ENCODE measurements at regions not wholly inside any gene's neighbourhood (a gene's known extent, or its start where the extent isn't known, plus 50 kb on each side); places are given as distances from the start of the nearest gene placed in this dataset.
"Not testable (repeated sequence)": the region's sequence is repeated elsewhere in the genome, so short reads cannot be mapped to it uniquely, and the experiment has no call there.

DNA sequence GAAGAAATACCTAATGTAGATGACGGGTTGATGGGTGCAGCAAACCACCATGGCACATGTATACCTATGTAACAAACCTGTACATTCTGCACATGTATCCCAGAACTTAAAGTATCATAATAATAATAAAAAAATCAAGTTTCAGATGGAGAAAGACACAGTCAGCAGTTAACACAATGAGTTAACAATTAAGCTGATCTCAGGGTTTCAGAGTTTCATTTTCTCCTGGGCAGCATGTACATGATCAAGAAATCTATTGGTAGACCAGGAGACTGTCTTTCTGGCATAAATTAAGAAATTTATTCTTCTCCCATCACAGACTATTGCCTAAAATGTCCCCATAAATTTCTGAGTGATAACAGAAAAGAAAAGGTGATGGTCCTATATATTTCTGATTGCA is 155.3 kb downstream of the RAD51AP2 start:
- DNase-seq = no peak

DNA sequence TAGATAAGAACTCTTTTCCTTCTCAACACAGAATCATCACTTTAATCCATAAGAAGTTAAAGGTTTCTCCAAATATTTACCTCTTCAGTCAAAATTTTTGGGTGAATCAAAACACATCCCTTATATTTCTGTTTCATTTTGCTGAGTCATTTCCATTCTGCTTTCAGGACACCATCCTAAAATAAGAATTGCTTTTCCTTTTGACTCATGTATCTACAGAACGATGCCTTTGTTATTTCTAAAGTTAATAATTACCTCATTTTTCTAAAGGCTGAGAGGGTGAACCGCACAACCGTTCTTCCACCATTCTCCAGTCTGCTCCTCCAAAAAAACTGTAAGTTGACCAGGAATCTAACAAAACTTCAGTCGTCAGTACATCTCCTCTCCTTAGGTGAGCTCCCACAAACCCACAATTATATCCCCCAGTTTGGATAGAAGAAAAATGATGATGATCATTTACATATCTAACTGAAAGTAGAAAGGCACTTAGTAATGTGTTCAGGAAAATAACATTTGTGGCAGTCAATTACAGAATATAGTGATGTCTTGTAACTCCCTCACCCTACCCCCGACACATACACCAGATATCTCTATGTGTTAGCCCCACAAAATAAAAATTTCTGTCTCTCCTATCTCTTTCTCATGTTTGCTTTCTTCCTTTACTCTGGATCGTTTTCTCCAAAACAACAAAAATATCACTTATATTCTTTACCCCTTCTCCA is 162.5 kb downstream of the RAD51AP2 start:
- DNase-seq = no peak

DNA sequence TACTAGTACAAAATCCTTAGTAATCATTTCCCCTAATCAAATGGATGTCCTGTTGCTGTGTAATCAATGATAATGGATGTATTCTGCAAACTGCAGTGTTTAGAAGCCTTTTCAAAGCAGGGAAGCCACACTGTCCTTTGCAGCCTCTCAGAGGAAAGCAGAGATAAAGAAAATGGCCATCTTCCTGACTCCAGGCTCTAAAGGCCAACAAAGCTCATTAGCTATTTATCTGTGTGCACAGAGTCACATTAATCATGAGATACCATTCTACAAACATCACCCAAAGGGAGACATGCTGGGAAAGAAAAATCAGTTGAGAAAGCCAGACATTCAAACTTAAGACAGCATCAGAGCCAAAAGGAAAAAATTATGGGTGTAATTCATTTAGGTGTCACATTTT is 165.0 kb downstream of the RAD51AP2 start:
- DNase-seq = no peak

DNA sequence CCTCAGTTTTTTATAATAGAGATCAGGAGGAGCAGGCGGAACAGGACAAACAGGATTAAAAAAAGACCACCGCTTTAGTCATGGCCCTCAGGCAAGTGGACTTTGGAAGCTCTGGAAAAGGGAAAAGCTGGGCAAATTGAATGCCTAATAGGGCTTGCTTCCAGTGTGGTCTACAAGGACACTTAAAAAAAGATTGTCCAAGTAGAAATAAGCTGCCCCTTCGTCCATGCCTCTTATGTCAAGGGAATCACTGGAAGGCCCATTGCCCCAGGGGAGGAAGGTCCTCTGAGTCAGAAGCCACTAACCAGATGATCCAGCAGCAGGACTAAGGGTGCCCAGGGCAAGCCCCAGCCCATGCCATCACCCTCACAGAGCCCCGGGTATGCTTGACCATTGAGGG is 175.5 kb downstream of the RAD51AP2 start:
- DNase-seq = not testable (repeated sequence)

DNA sequence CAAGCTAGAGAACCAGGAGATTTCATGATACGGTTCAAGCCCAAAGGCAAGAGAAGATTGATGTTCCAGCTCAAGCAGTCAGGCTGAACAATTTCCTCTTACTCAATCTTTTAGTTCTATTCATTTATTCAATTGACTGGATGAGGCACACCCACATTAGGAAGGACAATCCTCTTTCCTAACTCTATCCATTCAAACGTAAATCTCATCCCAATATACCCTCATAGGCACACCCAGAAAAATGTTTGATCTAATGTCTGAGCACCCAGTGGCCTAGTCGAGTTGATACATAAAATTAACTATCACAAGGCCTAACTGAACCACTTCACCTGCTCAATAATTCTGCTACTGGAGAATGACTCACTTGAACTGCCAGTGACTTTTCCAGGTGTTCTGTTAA is 180.7 kb downstream of the RAD51AP2 start:
- no peak for DNase-seq

DNA sequence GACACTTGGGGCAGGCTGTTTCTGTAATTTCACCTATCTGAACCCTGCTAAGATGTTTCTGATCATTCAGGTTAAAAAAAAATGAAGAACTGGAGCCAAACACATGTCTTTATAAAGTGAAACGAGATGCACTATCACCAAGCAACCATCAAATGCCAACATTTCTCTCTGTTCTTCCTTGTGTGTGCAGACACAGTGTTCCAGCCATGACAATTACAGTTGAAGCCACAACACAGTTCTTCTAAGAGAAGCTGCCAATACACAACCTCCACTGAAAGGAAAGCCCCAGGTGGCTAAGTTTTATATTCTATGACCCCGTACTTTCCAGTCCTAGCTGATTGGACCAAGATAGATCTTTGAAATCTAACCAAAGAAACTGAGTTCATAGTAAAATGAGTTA is 181.8 kb downstream of the RAD51AP2 start:
- no peak for DNase-seq

DNA sequence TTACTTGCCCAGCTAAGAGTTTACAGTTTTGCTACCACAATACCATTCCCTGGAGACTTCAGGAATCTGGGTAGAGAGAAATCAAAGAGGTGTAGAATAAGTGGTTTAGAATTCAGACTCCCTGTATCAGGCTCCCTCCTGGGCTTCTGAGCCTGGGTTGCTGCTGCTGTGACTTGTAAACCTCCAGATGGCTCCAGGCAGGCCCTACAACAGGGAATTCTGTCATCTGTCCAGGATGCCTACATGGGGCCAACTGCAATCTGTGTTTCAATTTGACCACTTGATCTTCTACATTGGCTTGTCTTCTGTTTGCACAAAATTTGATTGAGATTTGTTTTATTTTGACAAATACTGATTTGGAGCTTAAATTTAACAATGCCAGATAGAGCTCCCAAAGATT is 183.9 kb downstream of the RAD51AP2 start:
- DNase-seq = no peak

DNA sequence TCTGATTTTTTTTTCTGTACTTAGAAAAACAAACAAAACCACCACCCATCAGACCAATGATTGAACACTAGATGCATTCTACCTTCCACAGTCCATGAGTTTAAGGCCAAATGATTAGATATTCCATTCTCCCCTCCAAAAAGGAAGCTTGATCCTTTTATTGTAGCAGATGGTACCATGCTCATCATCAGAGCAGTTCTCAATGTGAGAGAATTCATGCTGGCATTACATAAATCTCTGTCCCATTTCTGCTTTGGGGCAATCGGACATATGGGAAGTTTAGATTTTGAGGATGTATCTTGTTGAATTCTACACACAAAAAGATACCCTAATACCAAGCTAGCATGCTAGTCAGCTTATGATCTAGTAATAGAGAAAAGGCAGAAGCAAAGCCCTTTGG is 186.6 kb downstream of the RAD51AP2 start:
- no peak for DNase-seq

DNA sequence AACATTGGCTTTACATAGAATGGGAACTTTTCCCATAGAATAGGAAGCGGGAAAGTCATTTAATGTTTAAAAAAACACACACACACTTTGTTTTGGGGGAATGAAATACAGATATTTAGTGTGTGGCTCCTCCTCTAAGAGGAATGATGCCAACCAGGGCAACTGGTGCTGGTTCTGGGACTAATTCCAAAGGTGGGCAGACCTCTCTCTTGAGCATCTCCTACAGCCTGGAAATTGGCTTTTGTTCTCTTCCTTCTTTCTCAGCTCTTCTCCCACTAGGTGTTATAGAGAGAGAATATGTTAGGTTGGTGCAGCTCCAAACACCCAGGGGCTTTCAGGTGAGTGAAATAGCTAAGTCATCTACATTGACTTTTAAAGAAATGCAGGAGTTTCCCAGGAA is 190.1 kb downstream of the RAD51AP2 start:
- no peak for DNase-seq

DNA sequence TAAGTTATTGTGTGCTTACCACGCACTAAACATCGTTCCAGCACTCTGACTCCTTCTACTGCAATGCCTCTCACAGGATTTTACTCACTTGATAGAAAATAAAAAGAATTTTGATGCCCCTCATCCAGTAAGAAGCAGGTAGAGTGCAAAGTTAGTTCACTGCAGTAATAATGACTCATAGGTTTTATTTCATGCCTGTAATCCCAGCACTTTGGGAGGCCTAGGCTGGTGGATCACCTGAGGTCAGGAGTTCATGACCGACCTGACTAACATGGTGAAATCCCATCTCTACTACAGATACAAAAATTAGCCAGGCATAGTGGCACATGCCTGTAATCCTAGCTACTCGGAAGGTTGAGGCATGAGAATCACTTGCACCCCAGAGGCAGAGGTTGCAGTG is 190.6 kb downstream of the RAD51AP2 start:
- no peak for DNase-seq

DNA sequence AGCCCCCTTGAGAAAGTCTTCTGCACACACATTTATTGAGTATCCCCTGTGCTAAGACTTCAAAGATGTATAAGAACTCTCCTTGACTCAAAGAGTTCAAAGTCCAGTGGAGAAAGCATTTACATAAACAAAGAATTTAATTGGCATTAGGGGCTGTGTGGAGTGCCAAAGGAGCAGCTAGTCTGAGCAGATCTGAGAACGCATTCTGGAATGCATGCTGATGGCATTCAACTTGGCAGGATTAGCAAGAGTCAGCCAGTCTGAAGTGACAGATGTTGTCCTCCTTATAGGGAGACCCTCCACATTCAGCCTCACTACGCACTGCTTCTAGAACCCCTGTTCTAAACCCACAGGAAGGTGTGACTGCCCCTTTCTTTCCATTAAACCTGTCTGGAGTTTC is 191.5 kb downstream of the RAD51AP2 start:
- no peak for DNase-seq

DNA sequence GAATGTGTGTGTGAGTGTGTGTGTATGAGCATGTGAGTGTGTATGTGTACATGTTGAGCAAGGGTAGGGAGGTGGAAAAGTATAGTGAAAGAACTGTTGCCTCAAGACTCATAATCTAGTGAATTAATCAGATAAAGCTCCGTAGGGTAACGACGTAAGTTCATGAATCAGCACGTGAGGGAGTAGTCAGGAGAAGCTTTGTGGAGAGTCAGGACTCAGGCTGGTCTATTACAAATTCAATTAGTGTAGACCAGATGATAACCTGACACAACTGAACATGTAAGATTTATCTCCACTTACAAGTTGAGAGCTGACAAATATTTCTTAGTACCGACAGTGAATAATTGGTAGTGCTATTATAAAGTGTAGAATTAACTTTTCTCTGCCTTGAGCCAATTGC is 194.5 kb downstream of the RAD51AP2 start:
- no peak for DNase-seq

DNA sequence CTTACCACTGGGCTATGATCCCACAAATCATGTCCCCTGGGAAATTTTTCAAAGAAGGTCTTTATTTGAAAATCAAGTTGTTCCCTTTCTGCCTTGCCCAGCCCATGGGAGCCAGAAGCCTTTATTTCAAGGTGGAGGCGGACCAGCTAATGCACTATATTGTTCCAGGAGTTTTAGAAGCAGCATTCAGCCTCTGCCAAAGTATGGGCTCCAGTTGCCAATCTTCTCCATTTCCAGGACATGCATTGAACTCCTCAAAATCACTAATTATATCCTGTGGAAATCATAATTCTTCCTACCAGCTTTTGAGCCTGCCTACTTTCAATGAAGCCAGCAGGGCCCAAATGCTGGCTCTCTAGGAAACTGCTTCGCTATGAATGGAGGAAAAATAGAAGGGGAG is 195.8 kb downstream of the RAD51AP2 start:
- DNase-seq = no peak

DNA sequence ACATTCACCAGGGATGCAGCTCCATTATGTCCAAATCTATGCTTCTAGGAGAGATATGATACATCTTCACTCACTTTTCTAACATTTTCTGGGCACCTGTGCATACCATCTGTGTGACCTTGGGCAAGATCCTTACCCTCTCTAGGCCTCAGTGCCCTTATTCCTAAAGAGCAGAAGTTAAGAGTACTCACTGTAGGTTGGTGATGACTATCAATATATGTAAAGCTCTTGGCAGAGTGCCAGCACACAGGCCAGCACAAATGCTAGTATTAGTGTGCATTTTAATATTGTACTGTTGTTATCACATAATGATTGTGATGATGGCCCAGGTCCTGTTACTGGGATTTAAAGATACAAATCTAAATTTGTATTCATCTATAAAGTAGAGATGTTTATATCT is 199.2 kb downstream of the RAD51AP2 start:
- no peak for DNase-seq

DNA sequence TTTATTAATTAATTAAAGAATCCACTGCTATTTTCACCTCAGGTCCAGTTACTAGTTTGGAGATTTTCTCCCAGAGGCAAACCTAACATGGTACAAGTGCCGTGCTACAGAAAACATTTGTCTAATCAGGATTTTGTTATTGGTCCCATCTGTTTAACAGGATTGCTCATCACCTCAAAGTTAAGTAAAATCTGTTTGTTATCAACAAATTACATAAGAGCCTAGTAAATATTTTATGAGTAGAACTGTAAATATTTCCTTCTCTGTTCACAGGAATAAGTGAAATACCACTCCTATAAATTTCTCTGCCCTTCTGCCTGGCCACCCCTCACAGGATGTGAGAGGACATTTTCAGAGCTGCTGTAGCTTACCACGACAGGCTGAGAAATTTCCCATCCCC is 200.2 kb downstream of the RAD51AP2 start:
- no peak for DNase-seq

DNA sequence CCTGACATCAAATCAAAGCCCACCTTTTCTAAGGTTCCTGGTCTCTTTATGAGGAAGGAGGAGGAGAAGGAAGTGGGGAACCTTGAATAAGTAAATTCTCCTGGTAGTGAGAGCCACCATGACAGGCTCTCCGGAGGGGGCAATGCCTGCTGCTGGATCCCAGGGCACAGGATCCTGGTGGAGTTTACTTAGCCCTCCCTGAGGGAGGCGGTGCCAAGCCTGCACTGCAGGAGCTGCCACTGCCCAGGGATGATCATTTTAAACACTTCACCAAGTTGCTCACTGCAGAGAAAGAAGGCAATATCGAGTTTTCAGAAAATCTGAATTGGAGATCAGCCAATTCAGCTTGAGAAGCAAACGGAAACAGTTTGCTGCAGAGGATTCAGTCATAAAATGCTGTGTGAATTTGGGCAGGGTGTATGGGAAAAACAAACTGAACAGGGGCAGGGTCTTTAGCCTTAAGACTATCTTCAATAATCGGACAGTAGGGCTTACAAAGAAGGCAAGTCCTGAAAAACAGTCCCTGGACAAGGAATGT is 200.7 kb downstream of the RAD51AP2 start:
- no peak for DNase-seq

DNA sequence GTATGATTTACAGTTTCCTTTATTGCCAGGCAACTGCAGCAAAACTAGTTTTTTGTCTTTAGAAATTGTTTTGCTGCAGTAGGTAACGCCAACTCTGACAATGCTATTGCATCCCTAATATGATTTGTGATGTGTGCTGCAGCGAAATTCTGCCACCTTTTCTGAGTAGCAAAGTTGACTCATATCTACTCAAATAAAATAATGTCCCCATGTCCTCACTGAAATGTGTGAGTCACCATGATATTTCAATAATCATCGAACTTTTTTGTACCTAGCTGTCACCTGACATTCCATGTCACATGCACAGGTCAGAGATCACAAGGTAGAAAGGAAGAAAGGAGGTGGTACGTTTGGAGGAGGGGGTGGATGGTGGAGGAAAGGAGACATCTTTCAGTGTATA is 205.0 kb downstream of the RAD51AP2 start:
- no peak for DNase-seq

DNA sequence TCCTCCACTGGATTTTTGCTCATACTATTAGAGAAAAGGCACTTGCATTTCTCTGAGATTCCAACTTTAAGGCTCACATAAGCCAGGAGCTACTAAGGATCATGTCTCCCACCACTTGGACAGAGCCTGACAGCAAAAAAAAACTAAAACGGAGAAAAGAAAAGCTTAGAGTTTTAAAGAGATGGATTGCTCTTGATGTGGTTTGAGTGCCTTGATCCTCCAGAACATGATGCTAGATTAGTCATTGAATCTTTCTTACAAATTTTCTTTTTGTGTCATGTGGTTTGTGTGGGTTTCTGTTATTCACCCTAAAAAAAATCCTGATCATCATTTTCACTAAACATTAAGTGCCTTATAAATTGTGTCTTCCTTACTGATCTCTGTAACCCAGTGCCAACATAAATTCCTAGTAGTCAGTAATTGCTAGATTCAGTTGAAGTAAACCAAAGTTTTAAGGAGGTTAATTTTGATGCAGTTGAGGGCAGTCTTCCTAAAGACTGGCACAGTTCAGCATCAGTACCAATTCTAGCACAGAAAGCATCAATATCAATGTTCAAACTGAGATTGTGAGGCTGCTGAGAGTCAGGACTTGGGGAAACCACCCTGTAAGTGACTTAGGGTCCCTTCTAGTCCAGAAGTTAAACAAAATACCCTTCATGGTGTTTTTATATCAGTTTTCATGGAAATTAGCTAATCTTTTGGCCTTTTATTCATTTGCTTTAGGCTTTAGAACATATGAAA is 206.3 kb downstream of the RAD51AP2 start:
- no peak for DNase-seq

DNA sequence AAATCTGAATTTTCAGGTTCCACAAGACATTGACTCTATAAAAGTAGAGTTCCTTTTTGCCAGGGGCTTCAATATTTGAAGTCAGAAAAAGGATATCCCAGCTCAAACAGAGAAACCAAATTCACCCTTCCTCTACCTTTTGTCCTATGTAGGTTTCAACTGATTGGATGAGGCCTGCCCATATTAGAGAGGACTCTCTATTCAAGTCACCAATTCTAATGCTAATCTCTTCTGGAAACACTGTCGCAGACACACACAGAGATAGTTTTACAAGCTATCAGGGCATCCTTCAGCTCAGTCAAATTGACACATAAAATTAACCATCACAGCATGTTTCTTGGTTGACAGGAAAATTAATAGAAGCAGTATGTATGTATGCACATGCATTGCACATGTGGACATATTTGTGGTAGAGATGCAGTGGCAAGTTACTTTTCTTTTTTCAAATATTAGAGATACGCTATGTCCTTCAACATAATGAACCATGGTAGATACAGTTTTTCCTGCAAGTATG is 207.1 kb downstream of the RAD51AP2 start:
- DNase-seq = no peak

DNA sequence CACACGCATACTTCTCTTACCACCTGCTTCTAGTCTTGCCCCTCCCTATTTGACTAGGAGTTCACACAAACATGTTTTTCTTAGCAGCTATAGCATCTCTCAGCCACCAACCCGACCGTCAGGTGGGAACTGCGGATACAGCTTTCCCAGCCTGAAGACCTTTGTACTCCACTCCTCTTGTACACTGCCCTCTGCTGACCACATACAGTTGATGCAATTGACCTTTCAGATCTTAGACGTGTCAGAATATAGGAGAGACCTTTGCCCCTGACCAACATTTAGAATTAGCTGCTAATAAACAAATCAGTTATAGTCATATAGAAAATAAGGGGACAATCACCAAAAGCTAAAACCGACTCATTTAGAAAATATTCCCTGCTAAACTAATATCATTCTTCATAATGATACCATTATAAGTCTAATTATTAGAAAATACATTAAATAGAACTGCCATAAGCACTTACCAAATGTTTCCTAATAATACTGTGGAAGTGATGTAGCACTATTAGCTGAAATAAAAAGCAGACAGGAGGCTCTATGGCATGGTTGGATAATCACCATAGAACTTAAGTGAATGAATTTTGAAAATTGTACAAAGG is 208.4 kb downstream of the RAD51AP2 start:
- DNase-seq = peak; percentile 11

DNA sequence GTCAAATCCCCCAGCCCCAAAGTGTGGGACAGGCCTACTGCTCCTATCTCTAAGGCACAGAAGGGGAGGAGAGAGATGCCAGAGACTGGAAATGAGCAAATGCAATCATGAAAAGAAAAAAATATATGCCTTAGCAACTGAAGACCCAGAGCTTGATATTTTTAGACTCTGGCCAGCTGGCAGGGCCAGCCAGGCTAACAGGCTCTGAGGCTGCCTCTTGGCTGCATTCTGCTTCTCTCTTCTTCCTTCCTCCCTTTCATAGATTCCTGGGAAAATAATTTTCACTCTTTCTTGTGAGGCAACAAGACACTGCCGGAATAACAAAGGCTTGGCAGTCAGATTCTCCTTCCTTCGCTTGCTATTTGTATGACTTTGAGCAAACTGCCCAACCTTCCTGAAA is 209.1 kb downstream of the RAD51AP2 start:
- no peak for DNase-seq

DNA sequence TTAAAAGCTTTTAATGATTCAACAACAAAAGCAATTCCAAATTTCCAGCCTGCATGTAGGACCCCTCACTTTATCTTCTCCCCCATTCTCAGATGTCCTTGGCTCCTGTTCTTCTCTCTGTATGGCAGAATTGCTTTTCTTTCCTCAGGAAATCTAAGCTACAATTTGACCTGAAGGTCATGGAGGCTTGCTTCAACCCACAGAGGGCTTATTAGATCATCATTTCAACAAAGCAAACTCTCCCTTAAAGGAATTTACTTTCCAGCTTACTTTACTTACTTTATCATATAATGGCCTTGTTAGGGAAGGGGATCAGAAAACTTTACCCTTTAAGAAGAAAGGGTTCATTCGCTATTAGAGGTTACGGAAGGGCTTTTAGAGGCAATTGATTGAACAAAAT is 211.5 kb downstream of the RAD51AP2 start:
- DNase-seq = no peak

DNA sequence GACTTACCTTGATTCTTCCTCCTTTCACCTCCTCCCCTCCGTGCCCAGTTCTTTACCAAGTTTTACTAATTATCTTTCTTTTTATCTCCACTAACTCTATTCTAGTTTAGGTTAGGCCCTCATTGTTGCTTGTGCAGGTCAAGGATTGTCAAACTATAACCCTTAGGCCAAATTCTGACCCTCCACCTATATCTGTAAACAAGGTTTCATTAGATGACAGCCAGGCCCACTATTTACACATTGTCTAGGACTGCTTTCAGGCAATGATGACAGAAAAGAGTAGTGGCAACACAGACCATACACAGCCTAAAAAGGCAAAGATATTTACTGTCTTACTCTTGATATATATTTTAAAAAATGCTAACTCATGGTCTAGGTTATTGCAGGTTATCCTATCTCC is 212.0 kb downstream of the RAD51AP2 start:
- DNase-seq = no peak

DNA sequence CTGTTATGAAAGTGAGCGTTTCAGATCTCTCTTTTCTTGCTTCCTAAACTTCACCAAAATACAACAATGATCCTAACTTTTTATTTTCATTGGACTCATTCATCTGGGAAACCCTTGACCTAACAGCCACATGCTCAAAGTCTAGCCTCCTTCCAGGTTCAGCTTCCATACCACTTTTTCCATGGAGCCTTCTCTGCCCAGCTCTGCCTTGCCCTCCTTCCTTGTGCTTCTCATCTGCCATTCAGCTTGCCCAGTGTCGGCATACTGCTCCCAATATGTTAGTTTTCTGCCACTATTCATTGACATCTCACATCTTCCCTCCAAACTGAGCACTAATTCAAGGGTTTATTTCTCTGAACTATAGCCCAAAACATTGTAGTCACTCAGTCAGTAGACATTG is 214.7 kb downstream of the RAD51AP2 start:
- DNase-seq = no peak

Data from stimulated activated CD4-positive, alpha-beta T cell treated with anti-CD3 and anti-CD28 coated beads, Interleukin-15, amount 100 ng/mL, for 24 hours (primary cell).